Suprapubic skin (tissue), 4 donors: ENCODE measurements at regions not wholly inside any gene's neighbourhood (a gene's known extent, or its start where the extent isn't known, plus 50 kb on each side); places are given as distances from the start of the nearest gene placed in this dataset.

ENCODE experiments used
- DNase-seq, 2 donors: peaks; one replicate each; pipeline ENCODE4 v3.0.0-alpha.2; 2019; ENCODE audit warnings: low spot score in 2 of 2
- H3K27ac ChIP-seq: fragments of 200-600 bp; sonication (generic); one replicate; pipeline ENCODE4 v1.5.1; 2019
- H3K27me3 ChIP-seq: fragments of 200-600 bp; sonication (generic); one replicate; pipeline ENCODE4 v1.5.1; 2019
- H3K36me3 ChIP-seq: fragments of 200-600 bp; sonication (generic); one replicate; pipeline ENCODE4 v1.5.1; 2019
- H3K4me1 ChIP-seq: fragments of 200-600 bp; sonication (generic); one replicate; pipeline ENCODE4 v1.5.1; 2019
- H3K4me3 ChIP-seq: fragments of 200-600 bp; sonication (generic); one replicate; pipeline ENCODE4 v1.5.1; 2019; ENCODE audit warnings: mild to moderate bottlenecking
- H3K9me3 ChIP-seq: fragments of 200-600 bp; sonication (generic); one replicate; pipeline ENCODE4 v1.5.1; 2019
- CTCF ChIP-seq, 2 donors: fragments of 200-600 bp in 1 of 2; fragments of 450-650 bp in 1 of 2; sonication (generic) in 1 of 2; IDR thresholded peaks; one replicate each; pipeline ENCODE4 v1.5.1; 2016 to 2019; ENCODE audit warnings: antibody characterized with exemption in 2 of 2, mild to moderate bottlenecking in 1 of 2, moderate library complexity in 1 of 2
- EP300 ChIP-seq: sonication (generic); formaldehyde crosslinking; IDR thresholded peaks from one replicate; pipeline ENCODE4 v1.6.1; 2017; ENCODE audit warnings: antibody characterized with exemption
- POLR2A ChIP-seq, 2 donors: fragments of 450-650 bp; IDR thresholded peaks; one replicate each; pipeline ENCODE4 v1.6.1; 2017; ENCODE audit warnings: antibody characterized with exemption in 2 of 2, mild to moderate bottlenecking in 2 of 2, moderate library complexity in 2 of 2
- POLR2AphosphoS5 ChIP-seq, 3 donors: sonication (generic); formaldehyde crosslinking; IDR thresholded peaks; one replicate each; pipeline ENCODE4 v1.6.1; 2017; ENCODE audit warnings: antibody characterized with exemption in 3 of 3
- WGBS: methylation state at CpG from one replicate; pipeline ENCODE4 v1.1.5; 2018; 5-methylcytosine and 5-hydroxymethylcytosine counted together

- 89% methylated on average over 1 of the region's 1 CpG for WGBS
- no peak for DNase-seq
Measured at GRCh38 chr4:141457653-141458052, 178.7 kb upstream of the IL15 start.

GRCh38 chr4:141458501-141458900 is 177.9 kb upstream of the IL15 start:
- H3K27ac ChIP-seq, result no peak overlapping the region
- H3K9me3 ChIP-seq, result no peaks in the 10 kb centered on the region
- WGBS, result 40% methylated on average over 3 of the region's 3 CpGs

More at GRCh38 chr4:141457653-141458052, 178.7 kb upstream of the IL15 start:
- H3K27ac ChIP-seq, result no peak overlapping the region
- no peak for TF ChIP-seq POLR2A (IDR thresholded peaks at IDR 0.05)
- no peak for TF ChIP-seq EP300
- no peak for TF ChIP-seq CTCF (IDR thresholded peaks at IDR 0.05)
- no peak for TF ChIP-seq POLR2AphosphoS5 (IDR thresholded peaks at IDR 0.05)
- no peaks in the 10 kb centered on the region for H3K27me3 ChIP-seq
- no peaks in the 10 kb centered on the region for H3K36me3 ChIP-seq
- H3K9me3 ChIP-seq, result no peaks in the 10 kb centered on the region
- no peak overlapping the region for H3K4me3 ChIP-seq
- H3K4me1 ChIP-seq, result no peaks in the 10 kb centered on the region

GRCh38 chr4:141459020-141459419 is 177.4 kb upstream of the IL15 start:
- H3K27ac ChIP-seq, result no peak overlapping the region
- TF ChIP-seq CTCF (IDR thresholded peaks at IDR 0.05) (no peak), POLR2AphosphoS5 (IDR thresholded peaks at IDR 0.05) (no peak), POLR2A (IDR thresholded peaks at IDR 0.05) (no peak), EP300 (no peak)

More at GRCh38 chr4:141458501-141458900, 177.9 kb upstream of the IL15 start:
- H3K36me3 ChIP-seq, result no peaks in the 10 kb centered on the region
- no peak for DNase-seq
- no peaks in the 10 kb centered on the region for H3K4me1 ChIP-seq
- H3K27me3 ChIP-seq, result no peaks in the 10 kb centered on the region
- no peak overlapping the region for H3K4me3 ChIP-seq
- TF ChIP-seq CTCF (IDR thresholded peaks at IDR 0.05), result no peak
- no peak for TF ChIP-seq POLR2A (IDR thresholded peaks at IDR 0.05)
- no peak for TF ChIP-seq POLR2AphosphoS5 (IDR thresholded peaks at IDR 0.05)
- TF ChIP-seq EP300, result no peak

GRCh38 chr4:141462361-141462760 is 174.0 kb upstream of the IL15 start:
- no peak for DNase-seq
- WGBS, result 48% methylated on average over 2 of the region's 2 CpGs
- Histone ChIP-seq H3K27me3 (no peaks in the 10 kb centered on the region), H3K9me3 (no peaks in the 10 kb centered on the region), H3K27ac (no peak overlapping the region), H3K36me3 (no peaks in the 10 kb centered on the region), H3K4me3 (no peak overlapping the region), H3K4me1 (no peaks in the 10 kb centered on the region)
- TF ChIP-seq EP300 (no peak), POLR2A (IDR thresholded peaks at IDR 0.05) (no peak), CTCF (IDR thresholded peaks at IDR 0.05) (no peak), POLR2AphosphoS5 (IDR thresholded peaks at IDR 0.05) (no peak)

More at GRCh38 chr4:141459020-141459419, 177.4 kb upstream of the IL15 start:
- H3K27me3 ChIP-seq, result no peaks in the 10 kb centered on the region
- no peaks in the 10 kb centered on the region for H3K36me3 ChIP-seq
- no peak overlapping the region for H3K4me3 ChIP-seq
- 91% methylated on average over 1 of the region's 1 CpG for WGBS
- no peak for DNase-seq
- H3K9me3 ChIP-seq, result no peaks in the 10 kb centered on the region
- H3K4me1 ChIP-seq, result no peaks in the 10 kb centered on the region

- no peaks in the 10 kb centered on the region for H3K36me3 ChIP-seq
- H3K4me1 ChIP-seq, result no peaks in the 10 kb centered on the region
- H3K9me3 ChIP-seq, result no peaks in the 10 kb centered on the region
- no peak for DNase-seq
- H3K27ac ChIP-seq, result no peak overlapping the region
- TF ChIP-seq EP300 (no peak), CTCF (IDR thresholded peaks at IDR 0.05) (no peak), POLR2A (IDR thresholded peaks at IDR 0.05) (no peak)
- H3K27me3 ChIP-seq, result no peaks in the 10 kb centered on the region
- no peak overlapping the region for H3K4me3 ChIP-seq
- 55% methylated on average over 2 of the region's 2 CpGs for WGBS
Measured at GRCh38 chr4:141463678-141464077, 172.7 kb upstream of the IL15 start.
